ENCODE measurements at regions not wholly inside any gene's neighbourhood (a gene's known extent, or its start where the extent isn't known, plus 50 kb on each side); places are given as distances from the start of the nearest gene placed in this dataset.

DNA sequence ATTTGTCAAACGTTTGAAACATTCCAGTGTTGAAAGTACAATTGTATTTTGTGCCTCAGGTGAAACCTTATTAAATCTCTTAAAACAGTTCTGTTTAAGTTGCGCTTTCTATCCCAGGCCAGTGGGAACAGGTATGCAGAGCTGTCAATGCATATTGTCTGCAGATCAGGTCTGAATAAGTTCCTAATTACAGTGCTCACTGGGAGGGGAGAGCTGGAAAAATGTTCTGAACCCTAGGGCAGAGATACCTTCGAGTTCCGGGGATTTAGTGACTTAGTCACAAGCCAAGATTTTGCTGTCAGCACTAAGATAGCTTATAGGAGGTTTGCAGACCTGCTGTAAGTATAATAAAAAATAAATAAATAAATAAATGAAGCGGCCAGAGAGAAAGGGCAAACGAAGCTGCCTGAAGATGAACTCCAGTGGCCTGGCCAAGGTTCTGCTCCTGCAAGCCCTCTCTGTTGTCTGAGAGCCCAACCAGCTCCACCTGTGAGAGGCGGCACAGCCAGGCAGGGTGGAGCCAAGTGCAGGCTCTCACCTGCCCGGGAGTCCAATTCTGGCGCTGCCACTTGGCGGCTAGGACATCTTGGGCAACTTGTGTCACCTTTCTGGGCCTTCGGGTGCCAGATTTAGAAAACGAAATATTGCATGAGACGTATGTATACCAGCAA is 97.9 kb upstream of the SLC7A1 start:
- Histone ChIP-seq H3K9me3 (ENCODE audit: control insufficient read depth, low read length) (no peaks in the 10 kb centered on the region), H3K27me3 (replicated peaks; ENCODE audit: control insufficient read depth, insufficient read depth, low read length) (no peaks in the 10 kb centered on the region), H3K4me1 (ENCODE audit: control insufficient read depth, insufficient read depth, low read length) (peaks cover 4% of the 10 kb centered on the region), H3K9ac (ENCODE audit: low read length) (no peak overlapping the region), H3K36me3 (ENCODE audit: control insufficient read depth, insufficient read depth, low read length, severe bottlenecking) (no peaks in the 10 kb centered on the region), H3K4me3 (ENCODE audit: low read length) (no peak overlapping the region)
- no peak for DNase-seq (ENCODE audit: low read depth)

DNA sequence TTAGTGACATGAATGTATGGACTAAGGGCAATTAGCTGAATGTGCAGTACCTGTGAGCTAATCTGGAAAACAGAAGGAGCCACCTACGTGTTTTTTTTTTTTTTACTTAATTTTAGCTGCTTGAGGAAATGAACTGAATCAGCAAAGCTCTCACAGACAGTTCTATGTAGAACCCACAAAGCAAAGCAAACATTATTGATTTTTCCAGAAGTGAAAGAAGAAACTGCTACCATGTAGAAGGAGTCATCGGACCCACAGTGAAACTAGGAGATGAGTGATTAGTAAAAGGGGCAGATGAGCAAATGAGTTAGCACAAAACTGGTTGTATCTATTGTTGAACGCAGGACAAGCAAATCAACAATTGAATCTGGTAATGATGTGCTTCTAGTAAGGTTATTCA is 94.1 kb upstream of the SLC7A1 start:
- Histone ChIP-seq H3K4me1 (ENCODE audit: control insufficient read depth, insufficient read depth, low read length) (peaks cover 11% of the 10 kb centered on the region), H3K9me3 (ENCODE audit: control insufficient read depth, low read length) (no peaks in the 10 kb centered on the region), H3K36me3 (ENCODE audit: control insufficient read depth, insufficient read depth, low read length, severe bottlenecking) (no peaks in the 10 kb centered on the region), H3K4me3 (ENCODE audit: low read length) (no peak overlapping the region), H3K9ac (ENCODE audit: low read length) (no peak overlapping the region), H3K27me3 (replicated peaks; ENCODE audit: control insufficient read depth, insufficient read depth, low read length) (no peaks in the 10 kb centered on the region)
- no peak for DNase-seq (ENCODE audit: low read depth)

- Histone ChIP-seq H3K36me3 (ENCODE audit: control insufficient read depth, insufficient read depth, low read length, severe bottlenecking) (no peaks in the 10 kb centered on the region), H3K9ac (ENCODE audit: low read length) (no peak overlapping the region), H3K4me1 (ENCODE audit: control insufficient read depth, insufficient read depth, low read length) (peaks cover 11% of the 10 kb centered on the region), H3K9me3 (ENCODE audit: control insufficient read depth, low read length) (no peaks in the 10 kb centered on the region), H3K4me3 (ENCODE audit: low read length) (no peak overlapping the region), H3K27me3 (replicated peaks; ENCODE audit: control insufficient read depth, insufficient read depth, low read length) (no peaks in the 10 kb centered on the region)
- peak; percentile 7 for DNase-seq (ENCODE audit: low read depth)
Measured at GRCh38 chr13:29688193-29688592, 92.7 kb upstream of the SLC7A1 start.

GRCh38 chr13:29684441-29684840 is 89.0 kb upstream of the SLC7A1 start:
- Histone ChIP-seq H3K27me3 (replicated peaks; ENCODE audit: control insufficient read depth, insufficient read depth, low read length) (no peaks in the 10 kb centered on the region), H3K4me1 (ENCODE audit: control insufficient read depth, insufficient read depth, low read length) (peaks cover 21% of the 10 kb centered on the region), H3K36me3 (ENCODE audit: control insufficient read depth, insufficient read depth, low read length, severe bottlenecking) (no peaks in the 10 kb centered on the region), H3K4me3 (ENCODE audit: low read length) (no peak overlapping the region), H3K9ac (ENCODE audit: low read length) (no peak overlapping the region), H3K9me3 (ENCODE audit: control insufficient read depth, low read length) (no peaks in the 10 kb centered on the region)
- DNase-seq (ENCODE audit: low read depth), result peak; percentile 42

DNA sequence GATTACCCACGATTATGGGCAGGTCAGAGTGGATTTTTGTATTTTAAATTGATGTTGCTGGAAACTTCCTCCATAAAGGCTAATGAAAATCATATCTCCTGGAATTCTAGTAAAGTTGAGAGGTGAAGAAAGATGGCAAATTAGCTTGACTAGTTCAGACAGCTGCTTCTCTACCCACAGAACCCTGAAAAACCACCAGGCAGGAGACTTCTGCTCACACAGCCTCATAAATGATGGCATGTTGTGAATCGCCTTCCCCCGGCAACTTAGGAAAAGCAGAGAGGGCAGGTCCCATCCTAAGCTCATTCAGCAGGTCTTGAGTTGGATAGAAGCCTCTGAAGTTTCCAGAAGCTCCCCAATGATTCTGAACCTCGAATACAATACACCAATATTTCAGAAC is 87.6 kb upstream of the SLC7A1 start:
- Histone ChIP-seq H3K36me3 (ENCODE audit: control insufficient read depth, insufficient read depth, low read length, severe bottlenecking) (no peaks in the 10 kb centered on the region), H3K9me3 (ENCODE audit: control insufficient read depth, low read length) (no peaks in the 10 kb centered on the region), H3K27me3 (replicated peaks; ENCODE audit: control insufficient read depth, insufficient read depth, low read length) (no peaks in the 10 kb centered on the region), H3K9ac (ENCODE audit: low read length) (no peak overlapping the region), H3K4me3 (ENCODE audit: low read length) (no peak overlapping the region), H3K4me1 (ENCODE audit: control insufficient read depth, insufficient read depth, low read length) (peaks cover 14% of the 10 kb centered on the region)
- no peak for DNase-seq (ENCODE audit: low read depth)

GRCh38 chr13:29681864-29682263 is 86.4 kb upstream of the SLC7A1 start:
- no peak for DNase-seq (ENCODE audit: low read depth)

GRCh38 chr13:29679396-29680053 is 84.0 kb upstream of the SLC7A1 start:
- H3K4me1 ChIP-seq (ENCODE audit: control insufficient read depth, insufficient read depth, low read length), result peaks cover 18% of the 10 kb centered on the region
- H3K9me3 ChIP-seq (ENCODE audit: control insufficient read depth, low read length), result no peaks in the 10 kb centered on the region
- DNase-seq (ENCODE audit: low read depth), result no peak
- H3K36me3 ChIP-seq (ENCODE audit: control insufficient read depth, insufficient read depth, low read length, severe bottlenecking), result no peaks in the 10 kb centered on the region
- H3K27me3 ChIP-seq (replicated peaks; ENCODE audit: control insufficient read depth, insufficient read depth, low read length), result no peaks in the 10 kb centered on the region
- no peak overlapping the region for H3K4me3 ChIP-seq (ENCODE audit: low read length)
- H3K9ac ChIP-seq (ENCODE audit: low read length), result no peak overlapping the region

More at GRCh38 chr13:29681864-29682263, 86.4 kb upstream of the SLC7A1 start:
- Histone ChIP-seq H3K9me3 (ENCODE audit: control insufficient read depth, low read length) (no peaks in the 10 kb centered on the region), H3K4me1 (ENCODE audit: control insufficient read depth, insufficient read depth, low read length) (peaks cover 15% of the 10 kb centered on the region), H3K4me3 (ENCODE audit: low read length) (peak overlapping the region; percentile 9), H3K27me3 (replicated peaks; ENCODE audit: control insufficient read depth, insufficient read depth, low read length) (no peaks in the 10 kb centered on the region), H3K36me3 (ENCODE audit: control insufficient read depth, insufficient read depth, low read length, severe bottlenecking) (no peaks in the 10 kb centered on the region), H3K9ac (ENCODE audit: low read length) (no peak overlapping the region)

DNA sequence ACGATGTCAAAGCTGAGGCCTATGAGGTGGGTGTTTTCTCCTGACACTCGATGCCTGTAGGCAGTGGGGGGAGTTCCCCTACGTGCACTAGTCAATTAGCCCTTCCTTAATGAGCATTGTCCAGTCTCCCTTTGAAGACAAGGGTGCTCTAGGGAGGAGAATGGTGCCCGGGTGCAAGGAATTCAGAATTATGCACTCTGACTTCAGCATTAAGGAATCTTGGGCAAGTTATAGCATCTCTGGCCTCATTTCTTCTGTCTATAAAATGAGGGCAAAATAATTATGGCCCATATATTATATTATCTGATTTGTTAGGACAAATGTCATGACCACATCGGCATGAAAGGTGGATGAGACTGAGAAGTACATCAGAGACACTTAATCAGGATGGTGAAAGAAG is 82.1 kb upstream of the SLC7A1 start:
- Histone ChIP-seq H3K4me3 (ENCODE audit: low read length) (no peak overlapping the region), H3K36me3 (ENCODE audit: control insufficient read depth, insufficient read depth, low read length, severe bottlenecking) (no peaks in the 10 kb centered on the region), H3K27me3 (replicated peaks; ENCODE audit: control insufficient read depth, insufficient read depth, low read length) (no peaks in the 10 kb centered on the region), H3K4me1 (ENCODE audit: control insufficient read depth, insufficient read depth, low read length) (peaks cover 18% of the 10 kb centered on the region), H3K9ac (ENCODE audit: low read length) (no peak overlapping the region), H3K9me3 (ENCODE audit: control insufficient read depth, low read length) (no peaks in the 10 kb centered on the region)
- DNase-seq (ENCODE audit: low read depth), result no peak

DNA sequence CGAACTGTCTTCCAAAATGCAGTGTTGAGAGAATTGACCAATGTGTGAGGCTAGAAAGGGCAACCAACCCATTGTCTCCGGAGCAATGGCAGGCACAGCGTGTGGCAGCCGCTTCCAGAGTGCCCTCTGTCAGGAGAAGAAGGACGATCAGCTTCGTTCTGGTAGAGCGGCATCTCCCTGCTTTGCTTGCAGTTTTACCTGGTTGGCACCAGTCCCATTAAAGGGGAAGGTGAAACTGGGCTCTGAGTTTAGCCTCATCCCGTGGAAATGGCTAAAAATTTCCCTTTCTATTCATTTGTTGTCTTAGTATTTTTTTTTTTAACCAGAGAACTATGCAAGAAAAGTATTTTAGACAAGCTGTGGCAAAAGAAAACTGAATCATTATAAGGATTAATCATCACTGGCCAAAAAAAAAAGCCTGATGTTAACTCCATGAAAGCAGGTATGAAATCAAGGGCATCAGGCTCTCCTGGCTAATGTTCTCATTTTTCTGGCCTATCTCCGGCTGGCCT is 81.5 kb upstream of the SLC7A1 start:
- peaks cover 13% of the 10 kb centered on the region for H3K4me1 ChIP-seq (ENCODE audit: control insufficient read depth, insufficient read depth, low read length)
- no peaks in the 10 kb centered on the region for H3K36me3 ChIP-seq (ENCODE audit: control insufficient read depth, insufficient read depth, low read length, severe bottlenecking)
- no peak overlapping the region for H3K4me3 ChIP-seq (ENCODE audit: low read length)
- H3K9ac ChIP-seq (ENCODE audit: low read length), result no peak overlapping the region
- DNase-seq (ENCODE audit: low read depth), result peak; percentile 10
- no peaks in the 10 kb centered on the region for H3K27me3 ChIP-seq (replicated peaks; ENCODE audit: control insufficient read depth, insufficient read depth, low read length)
- no peaks in the 10 kb centered on the region for H3K9me3 ChIP-seq (ENCODE audit: control insufficient read depth, low read length)

DNA sequence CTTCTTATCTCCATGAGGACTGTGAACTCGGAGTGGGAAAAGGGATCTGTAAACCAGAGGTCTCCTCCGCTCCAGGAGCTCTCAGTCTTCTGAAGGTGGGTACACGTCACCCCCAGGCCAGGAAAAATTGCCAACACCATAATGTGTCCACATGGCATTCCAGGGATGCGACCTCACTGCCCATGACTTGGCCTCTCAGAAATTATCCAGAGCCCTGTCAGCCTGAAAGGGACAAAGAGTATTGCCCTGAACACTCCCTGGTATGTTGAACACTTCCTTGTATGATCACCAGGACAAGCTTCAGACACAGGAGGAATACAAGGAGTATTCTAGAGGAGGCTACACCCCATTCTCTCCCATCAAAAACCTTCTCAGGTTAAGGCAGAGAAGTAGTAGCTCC is 81.0 kb upstream of the SLC7A1 start:
- no peaks in the 10 kb centered on the region for H3K36me3 ChIP-seq (ENCODE audit: control insufficient read depth, insufficient read depth, low read length, severe bottlenecking)
- peaks cover 8% of the 10 kb centered on the region for H3K4me1 ChIP-seq (ENCODE audit: control insufficient read depth, insufficient read depth, low read length)
- no peak overlapping the region for H3K4me3 ChIP-seq (ENCODE audit: low read length)
- H3K9ac ChIP-seq (ENCODE audit: low read length), result no peak overlapping the region
- H3K9me3 ChIP-seq (ENCODE audit: control insufficient read depth, low read length), result no peaks in the 10 kb centered on the region
- no peaks in the 10 kb centered on the region for H3K27me3 ChIP-seq (replicated peaks; ENCODE audit: control insufficient read depth, insufficient read depth, low read length)
- peak; percentile 38 for DNase-seq (ENCODE audit: low read depth)

DNA sequence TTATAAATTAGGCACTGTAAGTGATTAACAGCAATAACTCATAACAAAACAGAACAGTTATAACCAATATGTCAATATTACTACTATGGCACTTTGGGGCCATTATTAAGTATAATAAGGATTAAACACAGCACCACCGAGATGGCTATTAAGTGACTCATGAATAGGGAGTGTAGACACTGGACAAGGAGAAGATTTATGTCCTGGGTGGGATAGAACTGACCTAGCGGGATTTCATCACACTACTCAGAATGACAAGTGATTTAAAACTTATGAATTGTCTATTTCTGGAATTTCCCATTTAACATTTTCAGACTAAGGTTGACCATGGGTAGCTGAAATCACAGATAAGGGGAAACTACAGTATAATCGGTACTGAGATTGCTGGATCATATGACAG is 79.0 kb upstream of the SLC7A1 start:
- H3K4me3 ChIP-seq (ENCODE audit: low read length), result no peak overlapping the region
- no peaks in the 10 kb centered on the region for H3K27me3 ChIP-seq (replicated peaks; ENCODE audit: control insufficient read depth, insufficient read depth, low read length)
- DNase-seq (ENCODE audit: low read depth), result no peak

More for the DNA sequence above, 79.0 kb upstream of the SLC7A1 start:
- Histone ChIP-seq H3K4me1 (ENCODE audit: control insufficient read depth, insufficient read depth, low read length) (peaks cover 8% of the 10 kb centered on the region), H3K36me3 (ENCODE audit: control insufficient read depth, insufficient read depth, low read length, severe bottlenecking) (no peaks in the 10 kb centered on the region), H3K9ac (ENCODE audit: low read length) (no peak overlapping the region), H3K9me3 (ENCODE audit: control insufficient read depth, low read length) (no peaks in the 10 kb centered on the region)

All from adipocyte (in vitro differentiated cells).